Cardiac fibroblast (primary cell): ENCODE measurements at regions not wholly inside any gene's neighbourhood (a gene's known extent, or its start where the extent isn't known, plus 50 kb on each side); places are given as distances from the start of the nearest gene placed in this dataset.

Source experiments
- DNase-seq, 2 donors: peaks; one replicate each; pipeline versions ENCODE4 v3.0.0 to v3.0.0-alpha.2; 2010; ENCODE audit warnings: low read depth in 2 of 2
- H3K4me3 ChIP-seq, 2 donors: replicated peaks in 1 of 2; 1 replicate in 1 of 2; 2 replicates in 1 of 2; pipeline ENCODE4 v1.5.1; 2011; ENCODE audit warnings: low read depth in 2 of 2, low read length in 2 of 2, mild to moderate bottlenecking in 2 of 2, moderate library complexity in 1 of 2
- CTCF ChIP-seq: IDR thresholded peaks from one replicate; pipeline ENCODE4 v1.5.1; 2011; ENCODE audit warnings: low read depth, mild to moderate bottlenecking, low read length, inconsistent platforms

- no peak for DNase-seq
- H3K4me3 ChIP-seq: no peak overlapping the region
- TF ChIP-seq CTCF: no peak
These were observed 83.5 kb downstream of the TTLL2 start for GRCh38 chr6:167408235-167408869.

DNA sequence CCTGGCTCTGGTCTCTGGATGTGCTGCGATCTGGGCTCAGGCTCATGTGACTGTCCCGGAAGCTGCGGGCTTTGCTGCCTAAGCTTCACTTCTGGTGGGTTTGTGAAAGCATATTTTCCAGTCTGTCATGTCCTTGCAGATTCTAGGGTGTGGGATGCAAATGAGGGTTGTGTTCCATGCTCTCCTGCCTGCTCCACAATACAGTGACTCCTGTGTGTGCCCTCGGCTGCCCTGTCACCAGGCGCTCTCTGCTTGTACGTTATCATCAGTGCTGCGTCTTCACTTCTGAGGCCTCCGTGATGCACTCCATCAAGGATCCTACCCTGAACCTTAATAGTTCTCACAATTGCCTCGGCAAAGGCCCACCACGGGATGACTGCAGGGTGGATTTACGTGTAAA lies 84.2 kb downstream of the TTLL2 start:
- TF ChIP-seq CTCF: no peak
- no peak overlapping the region for H3K4me3 ChIP-seq
- DNase-seq: no peak

- no peak overlapping the region for H3K4me3 ChIP-seq
- no peak for DNase-seq
- no peak for TF ChIP-seq CTCF
These were observed 84.8 kb downstream of the TTLL2 start for GRCh38 chr6:167409694-167410093.

DNA sequence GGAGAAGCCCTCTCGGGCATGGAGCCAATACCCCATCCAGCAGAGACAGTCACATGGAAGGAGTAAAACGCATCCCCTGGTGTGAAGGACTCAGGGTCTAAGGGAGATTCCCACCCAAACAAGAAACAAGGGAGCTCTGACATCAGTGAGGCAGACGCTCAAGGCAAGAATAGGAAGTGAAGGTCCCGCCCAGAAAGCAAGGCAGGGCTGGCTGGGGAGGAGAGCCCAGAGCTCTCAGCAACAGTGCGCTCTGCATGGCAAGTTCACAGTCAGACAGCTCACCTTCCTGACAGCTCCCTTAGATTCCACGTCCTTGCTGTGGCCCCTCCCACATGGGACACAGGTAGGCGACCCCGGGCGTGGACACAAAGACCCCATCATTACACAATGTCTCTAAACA lies 85.6 kb downstream of the TTLL2 start:
- no peak for DNase-seq
- H3K4me3 ChIP-seq: no peak overlapping the region
- TF ChIP-seq CTCF: no peak

- DNase-seq: no peak
- no peak for TF ChIP-seq CTCF
- H3K4me3 ChIP-seq: no peak overlapping the region
These were observed 87.6 kb downstream of the TTLL2 start for GRCh38 chr6:167412506-167412905.

DNA sequence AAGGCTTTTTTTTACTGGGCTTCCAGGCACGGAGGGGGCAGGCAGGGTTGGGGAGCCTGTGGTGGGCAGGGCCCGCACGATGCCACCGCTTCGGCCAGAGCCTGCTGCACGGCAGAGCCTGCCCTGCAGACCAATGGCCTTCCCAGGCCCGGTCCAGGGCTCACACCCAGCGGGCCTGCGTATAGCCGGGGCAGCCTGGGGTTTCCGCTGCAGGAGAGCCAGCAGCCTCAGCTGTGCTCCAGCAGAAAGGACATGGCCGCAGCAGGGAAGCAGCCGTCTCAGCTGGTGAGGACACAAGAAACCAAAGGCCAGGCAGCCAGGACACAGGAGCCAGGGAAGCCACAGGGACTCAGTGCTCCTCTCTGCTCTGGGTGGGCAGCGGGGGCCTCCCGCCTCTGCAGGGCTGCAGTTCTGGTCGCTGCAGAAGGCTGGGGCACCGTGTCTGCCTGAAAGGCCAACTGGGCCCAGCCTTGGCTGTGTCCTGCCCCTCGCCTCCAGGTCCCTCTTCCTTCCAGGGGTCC lies 90.6 kb downstream of the TTLL2 start:
- H3K4me3 ChIP-seq: no peak overlapping the region
- no peak for TF ChIP-seq CTCF
- no peak for DNase-seq
